ENCODE measurements at regions not wholly inside any gene's neighbourhood (a gene's known extent, or its start where the extent isn't known, plus 50 kb on each side); places are given as distances from the start of the nearest gene placed in this dataset.
"Not testable (repeated sequence)": the region's sequence is repeated elsewhere in the genome, so short reads cannot be mapped to it uniquely, and the experiment has no call there.

DNA sequence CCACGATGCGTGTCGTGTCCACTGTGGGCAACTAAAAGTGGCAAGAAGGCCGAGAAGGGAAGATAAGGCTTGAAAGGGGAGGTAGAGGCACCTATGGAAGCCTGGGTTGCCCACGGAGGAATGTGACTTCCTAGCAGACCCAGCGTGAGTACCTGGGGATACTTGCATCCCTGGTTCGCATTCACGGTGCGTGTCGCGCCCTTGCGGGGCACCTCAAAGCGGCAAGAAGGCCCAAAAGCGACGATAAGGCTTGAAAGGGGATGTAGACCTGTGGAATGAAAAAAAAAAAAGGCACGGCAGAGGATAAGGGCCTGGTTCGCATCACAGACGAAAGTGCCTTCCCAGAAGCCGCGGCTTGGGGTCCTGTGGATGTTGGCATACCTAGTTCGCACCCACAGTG, 282.9 kb downstream of the ALG10 start:
- DNase-seq = no peak

DNA sequence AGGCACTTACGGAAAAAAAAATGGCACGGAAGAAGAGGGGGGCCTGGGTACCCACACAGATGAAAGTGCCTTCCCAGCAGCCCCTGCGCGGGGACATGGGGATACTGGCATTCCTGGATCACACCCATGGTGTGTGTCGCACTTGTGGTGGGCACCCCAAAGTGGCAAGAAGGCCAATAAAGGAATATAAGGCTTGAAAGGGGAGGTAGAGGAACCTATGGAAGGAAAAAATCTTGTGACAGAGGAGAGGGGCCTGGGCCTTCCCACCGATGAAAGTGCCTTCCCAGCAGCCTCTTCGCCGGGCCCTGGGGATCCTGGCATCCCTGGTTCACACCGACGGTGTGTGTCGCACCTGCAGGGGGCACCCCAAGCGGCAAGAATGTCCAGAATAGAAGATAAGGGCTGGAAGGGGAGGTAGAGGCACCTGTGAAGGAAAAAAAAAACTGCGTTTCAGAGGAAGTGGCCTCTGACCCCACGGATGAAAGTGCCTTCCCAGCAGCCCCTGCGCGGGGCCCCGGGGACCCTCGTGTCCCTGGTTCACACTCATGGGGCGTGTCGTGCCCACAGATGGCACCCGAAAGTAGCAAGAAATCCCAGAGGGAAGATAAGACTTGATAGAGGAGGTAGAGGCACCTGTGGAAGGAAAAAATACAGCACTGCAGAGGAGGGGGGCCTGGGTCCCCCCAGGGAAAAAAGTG, 284.0 kb downstream of the ALG10 start:
- DNase-seq = no peak

DNA sequence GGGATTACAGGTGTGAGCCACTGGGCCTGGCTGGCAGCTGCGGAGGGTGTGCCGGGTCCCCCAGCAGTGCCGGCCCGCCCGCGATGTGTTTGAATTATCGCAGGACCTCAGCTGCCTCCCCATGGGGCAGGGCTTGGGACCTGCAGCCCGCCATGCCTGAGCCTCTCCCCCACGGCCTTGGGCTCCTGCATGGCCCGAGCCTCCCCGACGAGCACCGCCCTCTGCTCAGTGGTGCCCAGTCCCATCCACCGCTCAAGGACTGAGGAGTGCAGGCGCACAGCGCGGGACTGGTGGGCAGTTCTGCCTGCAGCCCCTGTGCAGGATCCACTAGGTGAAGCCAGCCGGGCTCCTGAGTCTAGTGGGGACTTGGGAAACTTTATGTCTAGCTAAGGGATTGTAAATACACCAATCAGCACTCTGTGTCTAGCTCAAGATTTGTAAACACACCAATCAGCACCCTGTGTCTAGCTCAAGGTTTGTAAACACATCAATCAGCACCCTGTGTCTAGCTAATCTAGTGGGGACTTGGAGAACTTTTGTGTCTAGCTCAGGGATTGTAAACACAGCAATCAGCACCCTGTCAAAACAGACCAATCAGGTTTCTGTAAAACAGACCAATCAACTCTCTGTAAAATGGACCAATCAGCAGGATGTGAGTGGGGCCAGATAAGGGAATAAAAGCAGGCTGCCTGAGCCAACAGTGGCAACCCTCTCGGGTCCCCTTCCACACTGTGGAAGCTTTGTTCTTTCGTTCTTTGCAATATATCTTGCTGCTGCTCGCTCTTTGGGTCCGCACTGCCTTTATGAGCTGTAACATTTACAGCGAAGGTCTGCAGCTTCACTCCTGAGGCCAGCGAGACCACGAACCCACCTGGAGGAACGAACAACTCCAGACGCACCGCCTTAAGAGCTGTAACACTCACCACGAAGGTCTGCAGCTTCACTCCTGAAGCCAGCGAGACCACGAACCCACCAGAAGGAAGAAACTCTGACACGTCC, 287.8 kb downstream of the ALG10 start:
- not testable (repeated sequence) for DNase-seq

DNA sequence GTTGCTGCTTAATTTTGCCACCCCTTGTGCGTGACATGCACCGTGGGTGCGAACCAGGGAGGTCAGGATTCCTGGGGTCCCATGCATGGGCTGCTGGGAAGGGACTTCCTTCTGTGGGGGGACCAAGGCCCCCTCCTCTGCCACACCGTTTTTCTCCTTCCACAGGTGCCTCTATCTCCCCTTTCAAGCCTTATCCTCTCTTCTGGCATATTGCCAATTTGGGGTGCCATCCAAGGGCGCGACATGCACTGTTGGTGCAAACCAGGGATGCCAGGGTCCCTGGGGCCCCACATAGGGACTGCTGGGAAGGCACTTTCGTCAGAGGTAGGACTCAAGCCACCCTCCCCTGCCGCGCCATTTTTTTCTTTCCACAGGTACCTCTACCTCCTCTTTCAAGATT, 289.0 kb downstream of the ALG10 start:
- DNase-seq = no peak

DNA sequence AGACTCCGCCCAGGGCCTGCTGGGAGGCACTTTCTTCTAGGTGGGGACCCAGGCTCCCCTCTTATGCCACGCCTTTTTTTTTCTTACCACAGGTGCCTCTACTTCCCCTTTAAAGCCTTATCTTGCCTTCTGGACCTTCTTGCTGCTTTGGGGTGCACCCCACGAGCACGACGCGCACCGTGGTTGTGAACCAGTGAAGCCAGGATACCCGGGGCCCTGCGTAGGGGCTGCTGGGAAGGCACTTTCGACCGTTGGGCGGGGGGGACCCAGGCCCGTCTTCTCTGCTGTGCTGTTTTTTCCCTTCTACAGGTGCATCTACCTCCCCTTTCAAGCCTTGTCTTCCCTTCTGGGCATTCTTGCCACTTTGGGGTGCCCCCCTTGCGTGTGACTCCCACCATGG, 305.4 kb downstream of the ALG10 start:
- no peak for DNase-seq

DNA sequence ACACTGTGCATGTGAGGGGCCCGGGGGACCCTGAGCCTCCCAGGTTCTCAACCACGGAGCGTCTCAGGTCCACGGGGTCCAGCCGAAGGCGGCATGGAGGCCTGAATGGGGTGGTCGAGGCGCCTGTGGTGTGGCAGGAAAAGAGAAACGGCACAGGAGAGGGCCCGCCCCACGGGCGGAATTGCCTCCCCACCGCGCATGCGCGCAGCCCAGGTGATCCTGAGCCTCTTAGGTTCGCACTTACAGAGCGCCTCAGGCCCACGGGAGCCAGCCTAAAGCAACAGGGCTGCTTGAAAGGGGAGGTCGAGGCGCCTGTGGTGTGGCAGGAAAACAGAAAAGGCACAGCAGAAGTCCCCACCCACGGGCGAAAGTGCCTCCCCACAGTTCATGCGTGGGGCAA, 311.0 kb downstream of the ALG10 start:
- DNase-seq = no peak

DNA sequence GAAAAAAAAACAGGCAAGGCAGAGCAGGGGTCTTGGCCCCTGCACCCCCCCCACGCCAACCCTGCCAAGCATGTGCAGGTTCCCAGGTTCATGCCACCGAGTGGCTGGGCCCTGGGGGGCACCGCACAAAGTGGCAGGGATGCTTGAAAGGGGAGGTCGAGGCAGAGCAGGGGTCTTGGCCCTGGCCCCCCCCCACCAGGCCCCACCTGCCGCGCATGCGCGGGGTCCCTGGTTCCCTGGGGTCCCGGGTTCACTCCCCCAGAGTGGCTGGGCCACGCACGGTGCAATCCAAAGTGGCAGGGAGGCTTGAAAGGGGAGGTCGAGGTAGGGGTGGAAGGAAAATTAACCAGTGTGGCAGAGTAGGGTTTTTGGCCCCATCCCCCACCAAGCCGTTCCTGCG, 312.2 kb downstream of the ALG10 start:
- no peak for DNase-seq

DNA sequence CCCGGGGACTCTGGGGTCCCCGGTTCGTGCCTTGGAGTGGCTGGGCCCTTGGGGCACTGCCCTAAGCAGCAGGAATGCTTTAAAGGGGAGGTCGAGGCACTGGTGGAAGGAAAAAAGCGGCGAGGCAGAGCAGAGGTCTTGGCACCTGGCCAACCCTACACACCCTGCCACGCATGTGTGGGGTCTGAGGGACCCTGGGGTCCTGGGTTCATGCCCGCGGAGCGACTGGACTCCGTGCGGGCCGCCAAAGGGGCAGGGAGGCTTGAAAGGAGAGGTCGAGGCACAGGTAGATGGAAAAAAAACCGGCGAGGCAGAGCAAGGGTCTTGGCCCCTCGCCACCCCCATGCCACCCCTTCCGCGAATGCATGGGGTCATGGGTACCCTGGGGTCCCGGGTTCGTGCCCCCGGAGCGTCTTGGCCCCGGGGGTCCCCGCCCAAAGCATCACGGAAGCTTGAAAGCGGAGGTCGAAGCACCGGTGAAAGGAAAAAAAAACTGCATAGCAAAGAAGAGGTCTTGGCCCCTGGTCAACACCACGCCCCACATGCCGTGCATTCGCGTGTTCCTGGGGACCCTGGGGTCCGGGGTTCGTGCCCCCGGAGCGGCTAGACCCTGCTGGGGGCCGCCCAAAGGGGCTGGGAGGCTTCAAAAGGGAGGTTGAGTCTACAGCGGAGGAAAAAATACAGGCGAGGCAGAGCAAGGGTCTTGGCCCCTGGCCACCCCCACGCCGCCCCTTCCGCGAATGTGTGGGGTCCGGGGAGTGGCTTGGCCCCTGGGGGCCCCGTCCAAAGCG, 312.9 kb downstream of the ALG10 start:
- no peak for DNase-seq

DNA sequence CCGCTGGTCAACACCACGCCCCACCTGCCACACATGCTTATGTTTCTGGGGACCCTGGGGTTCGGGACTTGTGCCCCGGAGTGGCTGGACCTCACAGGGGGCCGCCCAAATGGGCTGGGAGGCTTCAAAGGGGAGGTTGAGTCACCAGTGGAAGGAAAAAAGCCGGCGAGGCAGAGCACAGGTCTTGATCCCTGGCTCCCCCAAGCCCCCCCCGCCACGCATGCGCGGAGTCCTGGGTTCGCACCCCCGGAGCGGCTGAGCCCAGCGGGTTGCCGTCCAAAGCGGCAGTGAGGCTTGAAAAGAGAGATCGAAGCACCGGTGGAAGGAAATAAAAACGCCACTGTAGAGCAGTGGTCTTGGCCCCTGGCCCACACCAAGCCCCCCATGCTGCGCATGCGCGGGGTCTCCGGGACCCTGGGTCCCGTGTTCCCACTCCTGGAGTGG, 313.5 kb downstream of the ALG10 start:
- no peak for DNase-seq

DNA sequence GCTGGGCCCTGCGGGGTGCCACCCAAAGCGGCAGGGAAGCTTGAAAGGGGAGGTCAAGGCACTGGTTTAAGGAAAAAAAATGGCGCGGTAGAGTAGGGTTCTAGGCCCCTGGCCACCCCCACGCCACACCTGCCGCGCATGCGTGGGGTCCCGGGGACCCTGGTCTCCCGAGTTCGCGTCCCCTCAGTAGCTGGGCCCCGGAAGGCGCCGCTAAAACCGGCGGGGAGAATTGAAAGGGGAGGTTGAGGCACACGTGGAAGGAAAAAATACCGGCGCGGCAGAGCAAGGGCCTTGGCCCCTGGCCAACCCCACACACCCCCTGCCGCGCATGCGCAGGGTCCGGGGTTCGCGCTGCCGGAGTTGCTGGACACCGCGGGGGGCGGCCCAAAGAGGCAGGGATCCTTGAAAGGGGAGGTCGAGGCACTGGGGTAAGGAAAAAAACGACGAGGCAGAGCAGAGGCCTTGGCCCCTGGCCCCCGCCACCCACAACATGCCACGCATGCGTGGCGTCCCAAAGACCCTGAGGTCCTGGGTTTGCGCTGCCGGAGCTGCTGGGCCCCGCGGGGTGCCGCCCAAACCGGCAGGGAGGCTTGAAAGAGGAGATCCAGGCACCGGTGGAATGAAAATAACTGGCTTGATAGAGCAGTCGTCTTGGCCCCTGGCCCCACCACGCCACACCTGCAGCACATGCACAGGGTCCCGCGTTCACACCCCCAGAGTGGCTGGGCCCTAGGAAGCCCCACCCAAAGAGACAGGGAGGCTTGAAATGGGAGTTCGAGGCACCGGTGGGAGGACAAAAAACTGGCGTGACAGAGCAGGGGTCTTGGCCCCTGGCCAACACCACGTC, 314.5 kb downstream of the ALG10 start:
- DNase-seq = no peak

DNA sequence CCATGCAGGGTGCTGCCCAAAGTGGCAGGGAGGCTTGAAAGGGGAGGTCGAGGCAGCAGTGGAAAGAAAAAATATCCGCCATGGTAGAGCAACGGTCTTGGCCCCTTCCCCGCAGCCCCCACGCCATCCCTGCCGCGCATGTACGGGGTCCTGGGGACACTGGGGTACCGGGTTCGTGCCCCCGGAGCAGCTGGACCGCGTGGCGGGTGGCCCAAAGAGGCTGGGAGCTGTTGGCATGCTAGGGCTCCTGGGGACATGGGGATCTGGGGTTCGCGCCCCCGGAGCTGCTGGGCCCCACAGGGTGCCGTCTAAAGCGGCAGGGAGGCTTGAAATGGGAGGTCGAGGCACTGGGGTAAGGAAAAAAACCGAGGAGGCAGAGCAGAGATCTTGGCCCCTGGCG, 316.5 kb downstream of the ALG10 start:
- no peak for DNase-seq

DNA sequence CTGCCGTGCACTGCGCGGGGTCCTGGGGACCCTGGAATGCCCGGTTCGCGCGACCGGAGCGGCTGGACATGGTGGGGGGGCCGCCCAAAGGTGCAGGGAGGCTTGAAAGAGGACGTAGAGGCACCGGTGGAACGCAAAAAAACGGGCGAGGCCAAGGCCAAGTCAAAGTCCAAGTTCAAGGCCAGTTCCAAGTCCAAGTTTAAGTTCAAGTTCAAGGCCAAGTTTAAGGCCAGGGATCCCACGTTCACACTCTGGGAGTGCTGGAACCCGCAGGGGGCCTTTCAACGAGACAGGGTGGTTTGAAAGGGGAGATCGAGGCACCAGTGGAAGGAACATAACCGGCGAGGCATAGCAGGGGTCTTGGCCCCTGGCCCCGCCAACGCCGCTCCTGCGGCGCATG, 317.6 kb downstream of the ALG10 start:
- no peak for DNase-seq

DNA sequence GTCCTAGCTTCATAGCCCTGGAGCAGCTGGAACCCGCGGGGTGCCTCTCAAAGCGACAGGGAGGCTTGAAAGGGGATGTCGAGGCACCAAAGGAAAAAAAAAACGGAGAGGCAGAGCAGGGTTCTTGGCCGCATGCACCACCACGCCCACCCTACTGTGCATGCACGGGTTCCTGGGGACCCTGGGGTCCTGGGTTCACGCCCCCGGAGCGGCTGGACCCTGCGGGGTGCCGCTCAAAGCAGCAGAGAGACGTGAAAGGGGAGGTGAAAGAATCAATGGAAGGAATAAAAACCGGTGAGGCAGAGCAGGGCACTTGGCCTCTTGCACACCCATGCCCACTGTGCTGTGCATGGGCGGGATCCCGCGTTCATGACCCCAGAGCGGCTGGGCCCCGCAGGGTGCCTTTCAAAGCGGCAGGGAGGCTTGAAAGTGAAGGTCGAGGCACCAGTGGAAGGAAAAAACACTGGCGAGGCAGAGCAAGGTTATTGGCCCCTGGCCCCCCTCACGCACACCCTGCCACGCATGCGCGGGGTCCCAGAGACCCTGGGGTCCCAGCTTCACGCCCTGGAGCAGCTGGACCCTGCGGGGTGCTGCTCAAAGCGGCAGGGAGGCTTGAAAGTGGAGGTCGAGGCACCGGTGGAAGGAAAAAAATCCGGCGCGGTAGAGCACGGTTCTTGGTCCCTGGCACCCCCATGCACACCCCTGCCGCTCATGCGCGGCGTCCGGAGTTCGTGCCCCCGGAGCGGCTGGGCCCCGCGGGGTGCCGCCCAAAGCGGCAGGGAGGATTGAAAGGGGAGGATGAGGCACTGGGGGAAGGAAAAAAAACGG, 318.5 kb downstream of the ALG10 start:
- no peak for DNase-seq

DNA sequence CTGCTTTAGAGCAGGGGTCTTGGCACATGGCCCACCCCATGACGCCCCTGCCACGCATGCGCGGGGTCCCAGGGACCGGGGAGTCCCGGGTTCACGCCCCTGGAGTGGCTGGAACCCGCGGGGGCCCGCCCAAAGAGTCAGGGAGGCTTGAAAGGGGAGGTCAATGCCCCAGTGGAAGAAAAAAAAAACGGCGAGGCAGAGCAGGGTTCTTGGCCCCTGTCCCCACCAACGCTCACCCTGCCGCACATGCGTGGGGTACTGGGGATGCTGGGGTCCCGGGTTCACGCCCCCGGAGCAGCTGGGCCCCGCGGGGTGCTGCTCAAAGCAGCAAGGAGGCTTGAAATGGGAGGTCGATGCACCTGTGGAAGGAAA, 319.1 kb downstream of the ALG10 start:
- no peak for DNase-seq

DNA sequence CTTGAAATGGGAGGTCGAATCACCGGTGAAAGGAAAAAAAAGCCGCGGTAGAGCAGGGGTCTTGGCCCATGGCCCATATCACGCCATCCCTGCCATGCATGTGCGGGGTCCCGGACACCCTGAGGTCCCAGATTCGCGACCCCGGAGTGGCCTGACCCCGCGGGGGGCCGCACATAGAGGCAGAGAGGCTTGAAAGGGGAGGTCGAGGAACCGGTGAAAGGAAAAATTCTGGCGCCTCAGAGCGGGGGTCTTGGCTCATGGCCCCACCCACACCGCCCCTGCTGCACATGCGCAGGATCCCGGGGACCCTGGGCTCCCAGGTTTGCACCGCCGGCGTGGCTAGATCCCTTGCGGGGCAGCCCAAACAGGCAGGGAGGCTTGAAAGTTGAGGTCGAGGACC, 319.8 kb downstream of the ALG10 start:
- no peak for DNase-seq

DNA sequence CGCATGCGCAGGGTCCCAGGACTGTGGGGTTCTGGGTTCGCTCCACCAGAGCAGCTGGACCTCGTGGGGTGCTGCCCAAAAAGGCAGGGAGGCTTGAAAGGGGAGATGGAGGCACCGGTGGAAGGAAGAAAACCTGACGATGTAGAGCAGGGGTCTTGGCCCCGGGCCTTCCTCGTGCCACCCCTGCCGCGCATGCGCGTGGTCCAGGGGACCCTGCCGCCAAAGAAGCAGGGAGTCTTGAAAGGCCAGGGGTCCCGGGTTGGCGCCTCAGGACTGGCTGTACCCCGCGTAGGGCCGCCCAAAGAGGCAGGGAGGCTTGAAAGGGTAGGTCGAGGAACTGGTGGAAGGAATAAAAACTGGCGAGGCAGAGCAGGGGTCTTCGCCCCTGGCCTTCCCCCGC, 321.0 kb downstream of the ALG10 start:
- no peak for DNase-seq

DNA sequence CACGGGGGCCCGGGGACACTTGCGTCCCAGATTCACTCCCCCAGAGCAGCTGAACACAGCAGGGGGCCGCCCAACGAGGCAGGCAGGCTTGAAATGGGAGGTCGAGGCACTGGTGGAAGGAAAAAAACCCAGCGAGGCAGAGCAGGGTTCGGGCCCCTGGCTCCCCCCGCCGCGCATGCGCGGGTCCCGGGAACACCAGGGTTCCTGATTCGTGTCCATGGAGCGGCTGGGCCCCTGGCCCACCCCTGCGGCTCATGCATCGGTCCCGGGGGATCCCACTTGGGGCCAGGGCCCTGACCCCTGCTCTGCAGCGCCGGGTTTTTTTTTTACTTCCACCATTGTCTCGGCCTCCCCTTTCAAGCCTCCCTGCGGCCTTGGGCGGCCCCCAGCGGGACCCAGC, 321.5 kb downstream of the ALG10 start:
- no peak for DNase-seq

DNA sequence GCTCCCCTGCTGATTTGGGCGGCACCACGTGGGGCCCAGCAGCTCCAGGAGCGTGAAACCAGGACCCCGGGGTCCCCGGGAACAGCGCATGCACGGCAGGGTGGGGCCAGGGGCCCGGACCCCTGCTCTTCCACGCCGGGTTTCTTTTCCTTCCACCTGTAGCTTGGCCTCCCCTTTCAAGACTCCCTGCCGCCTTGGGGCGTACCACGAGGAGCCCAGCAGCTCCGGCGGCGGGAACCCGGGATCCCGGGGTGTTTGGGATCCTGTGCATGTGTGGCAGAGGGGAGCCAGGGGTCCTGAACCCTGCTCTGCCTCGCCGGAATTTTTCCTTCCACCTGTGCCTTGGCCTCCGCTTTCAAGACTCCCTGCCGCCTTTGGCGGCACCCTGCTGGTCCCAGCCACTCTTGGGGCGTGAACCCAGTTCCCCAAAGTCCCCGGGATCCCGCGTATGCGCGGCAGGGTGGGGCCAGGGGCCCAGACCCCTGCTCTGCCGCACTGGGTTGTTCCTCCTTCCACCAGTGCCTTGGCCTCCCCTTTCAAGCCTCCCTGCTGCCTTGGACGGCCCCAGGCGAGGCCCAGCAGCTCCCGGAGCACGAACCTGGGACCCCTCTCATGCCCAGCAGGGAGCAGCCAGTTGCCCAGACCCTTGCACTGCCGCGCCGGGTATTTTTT, 322.7 kb downstream of the ALG10 start:
- DNase-seq = no peak

DNA sequence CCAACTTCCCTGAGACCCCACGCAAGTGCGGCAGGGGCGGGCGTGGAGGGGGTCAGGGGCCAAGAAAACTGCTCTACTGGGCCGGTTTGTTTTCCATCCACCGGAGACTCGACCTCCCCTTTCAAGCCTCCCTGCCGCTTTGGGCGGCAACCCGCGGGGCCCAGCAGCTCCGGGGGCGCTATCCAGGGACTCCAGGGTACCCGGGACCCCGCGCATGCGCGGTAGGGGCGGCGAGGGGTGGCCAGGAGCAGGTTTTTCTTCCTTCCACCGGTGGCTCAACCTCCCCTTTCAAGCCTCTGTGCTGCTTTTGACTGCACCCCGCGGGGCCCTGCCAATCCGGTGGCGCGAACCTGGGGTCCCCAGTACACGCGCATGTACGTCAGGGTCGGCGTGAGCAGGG, 323.5 kb downstream of the ALG10 start:
- no peak for DNase-seq

DNA sequence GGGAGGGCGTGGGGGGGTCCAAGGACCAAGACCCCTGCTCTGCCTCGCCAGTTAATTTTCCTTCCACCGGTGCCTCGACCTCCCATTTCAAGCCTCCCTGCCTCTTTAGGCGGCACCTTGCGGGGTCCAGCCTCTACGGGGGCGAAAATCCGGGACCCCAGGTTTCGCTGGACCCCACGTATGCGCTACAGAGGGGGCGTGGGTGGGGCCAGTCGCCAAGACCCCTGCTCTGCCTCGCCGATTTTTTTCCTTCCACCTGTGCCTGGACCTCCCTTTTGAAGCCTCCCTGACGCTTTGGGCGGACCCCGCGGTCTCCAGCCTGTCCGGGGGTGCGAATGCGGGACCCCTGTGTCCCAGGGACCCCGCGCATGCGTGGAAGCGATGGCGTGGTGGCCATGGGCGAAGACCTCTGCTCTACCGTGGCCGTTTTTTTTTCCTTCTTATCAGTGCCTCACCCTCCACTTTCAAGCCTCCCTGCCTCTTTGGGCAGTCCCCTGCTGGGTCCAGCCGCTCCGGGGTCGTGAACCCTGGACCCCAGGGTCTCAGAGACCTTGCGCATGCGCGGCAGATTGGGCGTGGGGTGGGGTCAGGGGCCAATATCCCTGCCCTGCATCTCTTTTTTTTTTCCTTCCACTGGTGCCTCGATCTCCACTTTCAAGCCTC, 324.2 kb downstream of the ALG10 start:
- no peak for DNase-seq
